Lower leg skin (tissue), 3 donors: ENCODE measurements at regions not wholly inside any gene's neighbourhood (a gene's known extent, or its start where the extent isn't known, plus 50 kb on each side); places are given as distances from the start of the nearest gene placed in this dataset.

Experiments used
- POLR2A ChIP-seq, 2 donors: fragments of 450-650 bp; IDR thresholded peaks; one replicate each; pipeline ENCODE4 v1.6.1; 2016 to 2017; ENCODE audit warnings: antibody characterized with exemption in 2 of 2, mild to moderate bottlenecking in 1 of 2, moderate library complexity in 1 of 2
- TF ChIP-seq, protein P1 (sequence below), 3 donors: fragments of 450-650 bp; IDR thresholded peaks; one replicate each; pipeline ENCODE4 v1.5.1; 2016; ENCODE audit warnings: antibody characterized with exemption in 3 of 3, mild to moderate bottlenecking in 3 of 3, moderate library complexity in 2 of 3

DNA sequence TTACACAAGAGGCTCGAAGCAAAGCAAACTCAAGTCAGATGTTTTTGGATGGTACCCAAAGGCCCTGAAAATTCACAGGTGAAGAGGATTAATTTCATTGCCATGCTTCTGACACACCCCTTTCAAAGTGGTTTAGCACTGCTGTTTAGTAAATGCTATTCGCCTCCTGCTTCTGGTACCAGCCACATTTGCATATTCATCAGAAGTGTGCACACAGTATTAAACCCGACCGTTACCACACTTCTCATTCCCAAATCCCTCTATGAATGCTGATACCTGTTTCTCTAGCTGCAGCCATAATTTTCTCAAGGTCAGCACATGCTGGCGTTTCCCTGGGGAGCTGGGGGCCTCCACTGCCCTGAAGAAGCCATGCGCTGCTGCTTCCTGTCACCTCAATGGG, 179.8 kb upstream of the DAB1 start:
- TF ChIP-seq, protein P1, sequence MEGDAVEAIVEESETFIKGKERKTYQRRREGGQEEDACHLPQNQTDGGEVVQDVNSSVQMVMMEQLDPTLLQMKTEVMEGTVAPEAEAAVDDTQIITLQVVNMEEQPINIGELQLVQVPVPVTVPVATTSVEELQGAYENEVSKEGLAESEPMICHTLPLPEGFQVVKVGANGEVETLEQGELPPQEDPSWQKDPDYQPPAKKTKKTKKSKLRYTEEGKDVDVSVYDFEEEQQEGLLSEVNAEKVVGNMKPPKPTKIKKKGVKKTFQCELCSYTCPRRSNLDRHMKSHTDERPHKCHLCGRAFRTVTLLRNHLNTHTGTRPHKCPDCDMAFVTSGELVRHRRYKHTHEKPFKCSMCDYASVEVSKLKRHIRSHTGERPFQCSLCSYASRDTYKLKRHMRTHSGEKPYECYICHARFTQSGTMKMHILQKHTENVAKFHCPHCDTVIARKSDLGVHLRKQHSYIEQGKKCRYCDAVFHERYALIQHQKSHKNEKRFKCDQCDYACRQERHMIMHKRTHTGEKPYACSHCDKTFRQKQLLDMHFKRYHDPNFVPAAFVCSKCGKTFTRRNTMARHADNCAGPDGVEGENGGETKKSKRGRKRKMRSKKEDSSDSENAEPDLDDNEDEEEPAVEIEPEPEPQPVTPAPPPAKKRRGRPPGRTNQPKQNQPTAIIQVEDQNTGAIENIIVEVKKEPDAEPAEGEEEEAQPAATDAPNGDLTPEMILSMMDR (IDR thresholded peaks at IDR 0.05): no peak
- no peak for TF ChIP-seq POLR2A (IDR thresholded peaks at IDR 0.05)
